Uterus (tissue), 3 donors: ENCODE measurements at regions not wholly inside any gene's neighbourhood (a gene's known extent, or its start where the extent isn't known, plus 50 kb on each side); places are given as distances from the start of the nearest gene placed in this dataset.

ENCODE experiments used
- DNase-seq, 2 donors: peaks; one replicate each; pipeline ENCODE4 v3.0.0-alpha.2; 2019 to 2020
- H3K27ac ChIP-seq, 2 donors: fragments of 200-600 bp; sonication (generic); 1 replicate in 1 of 2; 2 replicates in 1 of 2; pipeline ENCODE4 v1.5.1; 2016 to 2018
- H3K27me3 ChIP-seq, 2 donors: fragments of 200-600 bp; sonication (generic); one replicate each; pipeline ENCODE4 v1.5.1; 2018 to 2019; ENCODE audit warnings: control low read depth in 1 of 2
- H3K36me3 ChIP-seq, 2 donors: fragments of 200-600 bp; sonication (generic); one replicate each; pipeline ENCODE4 v1.5.1; 2019; ENCODE audit warnings: control low read depth in 1 of 2
- H3K4me1 ChIP-seq, 2 donors: fragments of 200-600 bp; sonication (generic); one replicate each; pipeline ENCODE4 v1.5.1; 2018 to 2019; ENCODE audit warnings: control low read depth in 1 of 2
- H3K4me3 ChIP-seq, 2 donors: fragments of 200-600 bp; sonication (generic); 1 replicate in 1 of 2; 2 replicates in 1 of 2; pipeline ENCODE4 v1.5.1; 2018 to 2019; ENCODE audit warnings: mild to moderate bottlenecking in 1 of 2
- H3K9me3 ChIP-seq, 2 donors: fragments of 200-600 bp; sonication (generic); one replicate each; pipeline ENCODE4 v1.5.1; 2019; ENCODE audit warnings: control low read depth in 1 of 2
- POLR2A ChIP-seq, 2 donors: fragments of 450-650 bp; IDR thresholded peaks; one replicate each; pipeline ENCODE4 v1.6.1; 2016; ENCODE audit warnings: antibody characterized with exemption in 2 of 2, mild to moderate bottlenecking in 1 of 2, moderate library complexity in 1 of 2
- intact Hi-C: fragments of 100-400 bp; cut with DNase I; formaldehyde crosslinking; loops from one replicate; pipeline ENCODE4 v1.15.1; 2023; ENCODE audit warnings: low total_unique reads
- TF ChIP-seq, protein P1 (sequence below), 4 experiments: fragments of 200-600 bp in 2 of 4; fragments of 450-650 bp in 2 of 4; sonication (generic) in 2 of 4; IDR thresholded peaks; one replicate each; pipeline ENCODE4 v1.5.1; 2016 to 2019; ENCODE audit warnings: antibody characterized with exemption in 4 of 4, mild to moderate bottlenecking in 2 of 4, moderate library complexity in 1 of 4
- donor health status: DM: yes; HTN: yes; CAD: no.

GRCh38 chr5:88370824-88371223 is 102.2 kb upstream of the TMEM161B start:
- no peak for DNase-seq
- Histone ChIP-seq H3K9me3 (no peaks in the 10 kb centered on the region), H3K36me3 (no peaks in the 10 kb centered on the region), H3K4me1 (no peaks in the 10 kb centered on the region), H3K4me3 (no peak overlapping the region), H3K27me3 (no peaks in the 10 kb centered on the region), H3K27ac (no peak overlapping the region)
- intact Hi-C loops: no loop called here
- TF ChIP-seq, protein P1, sequence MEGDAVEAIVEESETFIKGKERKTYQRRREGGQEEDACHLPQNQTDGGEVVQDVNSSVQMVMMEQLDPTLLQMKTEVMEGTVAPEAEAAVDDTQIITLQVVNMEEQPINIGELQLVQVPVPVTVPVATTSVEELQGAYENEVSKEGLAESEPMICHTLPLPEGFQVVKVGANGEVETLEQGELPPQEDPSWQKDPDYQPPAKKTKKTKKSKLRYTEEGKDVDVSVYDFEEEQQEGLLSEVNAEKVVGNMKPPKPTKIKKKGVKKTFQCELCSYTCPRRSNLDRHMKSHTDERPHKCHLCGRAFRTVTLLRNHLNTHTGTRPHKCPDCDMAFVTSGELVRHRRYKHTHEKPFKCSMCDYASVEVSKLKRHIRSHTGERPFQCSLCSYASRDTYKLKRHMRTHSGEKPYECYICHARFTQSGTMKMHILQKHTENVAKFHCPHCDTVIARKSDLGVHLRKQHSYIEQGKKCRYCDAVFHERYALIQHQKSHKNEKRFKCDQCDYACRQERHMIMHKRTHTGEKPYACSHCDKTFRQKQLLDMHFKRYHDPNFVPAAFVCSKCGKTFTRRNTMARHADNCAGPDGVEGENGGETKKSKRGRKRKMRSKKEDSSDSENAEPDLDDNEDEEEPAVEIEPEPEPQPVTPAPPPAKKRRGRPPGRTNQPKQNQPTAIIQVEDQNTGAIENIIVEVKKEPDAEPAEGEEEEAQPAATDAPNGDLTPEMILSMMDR (IDR thresholded peaks at IDR 0.05): no peak
- no peak for TF ChIP-seq POLR2A (IDR thresholded peaks at IDR 0.05)

DNA sequence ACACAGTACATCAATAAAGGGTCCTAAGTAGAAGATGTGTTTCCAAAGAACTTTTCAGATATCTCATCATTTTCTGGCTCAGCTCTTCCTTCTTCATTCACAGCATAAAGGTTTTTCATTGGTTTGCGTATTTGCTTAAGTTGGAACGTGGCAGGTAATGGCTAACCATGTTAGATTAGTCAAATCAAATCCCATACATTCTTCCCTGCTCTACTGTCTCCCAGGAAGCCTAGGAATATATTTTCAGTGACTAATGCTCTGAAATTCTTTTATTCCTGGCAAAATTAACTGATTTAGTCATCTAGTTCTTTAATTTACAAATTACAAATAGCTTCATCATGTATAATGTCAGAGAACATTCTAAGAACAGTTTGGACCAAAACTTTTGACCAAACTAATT is 99.6 kb upstream of the TMEM161B start:
- Histone ChIP-seq H3K36me3 (no peaks in the 10 kb centered on the region), H3K9me3 (no peaks in the 10 kb centered on the region), H3K4me3 (no peak overlapping the region), H3K27me3 (no peaks in the 10 kb centered on the region), H3K4me1 (no peaks in the 10 kb centered on the region), H3K27ac (no peak overlapping the region)
- intact Hi-C loops: no loop called here
- TF ChIP-seq, protein P1 (IDR thresholded peaks at IDR 0.05): no peak
- TF ChIP-seq POLR2A (IDR thresholded peaks at IDR 0.05): no peak
- DNase-seq: no peak

- intact Hi-C loops: no loop called here
- H3K27me3 ChIP-seq: no peaks in the 10 kb centered on the region
- no peaks in the 10 kb centered on the region for H3K4me1 ChIP-seq
- no peaks in the 10 kb centered on the region for H3K36me3 ChIP-seq
- no peak overlapping the region for H3K27ac ChIP-seq
- TF ChIP-seq POLR2A (IDR thresholded peaks at IDR 0.05): no peak
- TF ChIP-seq, protein P1 (IDR thresholded peaks at IDR 0.05): no peak
- DNase-seq: no peak
- H3K9me3 ChIP-seq: no peaks in the 10 kb centered on the region
- no peak overlapping the region for H3K4me3 ChIP-seq
These were observed 96.3 kb upstream of the TMEM161B start for GRCh38 chr5:88364991-88365390.

DNA sequence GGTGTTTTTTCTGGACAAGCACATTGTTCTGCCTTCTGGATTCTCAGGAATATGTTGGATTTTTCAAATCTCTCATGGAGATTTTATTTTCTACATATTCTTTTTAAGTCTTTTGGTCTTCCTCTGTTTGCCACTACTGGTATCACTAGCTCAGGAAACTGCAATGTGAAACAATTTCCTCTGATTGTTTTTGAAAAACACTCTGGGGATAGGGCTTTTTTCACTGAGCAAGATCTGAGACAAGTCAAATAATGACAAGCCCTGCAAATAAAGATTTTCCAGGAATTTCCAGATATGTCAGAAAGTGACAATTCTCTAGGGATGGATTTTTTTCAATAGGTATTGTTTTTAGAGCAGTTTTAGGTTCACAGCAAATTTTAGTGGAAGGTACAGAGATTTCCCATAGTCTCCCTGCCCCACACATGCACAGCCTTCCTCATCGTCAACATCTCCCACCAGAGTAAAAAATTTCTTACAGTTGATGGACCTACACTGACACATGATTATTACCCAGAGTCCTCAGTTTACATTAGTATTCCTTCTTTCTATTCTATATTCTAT is 86.9 kb upstream of the TMEM161B start:
- H3K36me3 ChIP-seq: no peaks in the 10 kb centered on the region
- no peak for DNase-seq
- intact Hi-C loops: no loop called here
- no peak overlapping the region for H3K4me3 ChIP-seq
- H3K9me3 ChIP-seq: no peaks in the 10 kb centered on the region
- TF ChIP-seq, protein P1 (IDR thresholded peaks at IDR 0.05): no peak
- no peak for TF ChIP-seq POLR2A (IDR thresholded peaks at IDR 0.05)
- no peaks in the 10 kb centered on the region for H3K27me3 ChIP-seq
- H3K4me1 ChIP-seq: no peaks in the 10 kb centered on the region
- no peak overlapping the region for H3K27ac ChIP-seq

- TF ChIP-seq, protein P1 (IDR thresholded peaks at IDR 0.05): no peak
- no peak for TF ChIP-seq POLR2A (IDR thresholded peaks at IDR 0.05)
- intact Hi-C loops: no loop called here
These were observed 57.2 kb upstream of the TMEM161B start for GRCh38 chr5:88325868-88326267.

More at GRCh38 chr5:88325868-88326267, 57.2 kb upstream of the TMEM161B start:
- no peak overlapping the region for H3K4me3 ChIP-seq
- no peak for DNase-seq
- no peaks in the 10 kb centered on the region for H3K27me3 ChIP-seq
- H3K27ac ChIP-seq: no peak overlapping the region
- H3K4me1 ChIP-seq: no peaks in the 10 kb centered on the region
- no peaks in the 10 kb centered on the region for H3K36me3 ChIP-seq
- H3K9me3 ChIP-seq: no peaks in the 10 kb centered on the region
